Renal pelvis (tissue), 1 donor: ENCODE measurements at regions not wholly inside any gene's neighbourhood (a gene's known extent, or its start where the extent isn't known, plus 50 kb on each side); places are given as distances from the start of the nearest gene placed in this dataset.
"Not testable (repeated sequence)": the region's sequence is repeated elsewhere in the genome, so short reads cannot be mapped to it uniquely, and the experiment has no call there.

Source experiments
- DNase-seq: peaks from one replicate; pipeline ENCODE4 v3.0.0-alpha.2; 2013

GRCh38 chr1:87956750-87957149, 628.1 kb downstream of the LMO4 start:
- no peak for DNase-seq

DNA sequence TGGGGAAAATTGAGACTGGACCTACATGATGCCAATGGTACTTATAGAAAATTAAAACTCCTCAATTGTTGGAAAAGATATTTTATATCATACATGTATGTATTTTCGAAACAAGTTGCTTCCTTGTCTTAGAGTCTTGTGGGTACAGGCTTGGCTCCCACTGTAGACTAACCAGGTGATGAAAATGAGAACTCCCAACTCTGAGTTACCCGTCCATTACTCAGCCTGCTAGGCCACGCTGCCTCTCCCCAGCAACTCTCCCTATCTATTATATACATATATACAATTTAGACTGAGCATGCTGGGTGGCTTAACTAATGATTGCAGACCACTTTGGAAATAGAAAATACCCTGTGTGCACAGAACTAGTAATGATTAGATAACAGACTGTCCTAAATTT, 628.7 kb downstream of the LMO4 start:
- DNase-seq = no peak

DNA sequence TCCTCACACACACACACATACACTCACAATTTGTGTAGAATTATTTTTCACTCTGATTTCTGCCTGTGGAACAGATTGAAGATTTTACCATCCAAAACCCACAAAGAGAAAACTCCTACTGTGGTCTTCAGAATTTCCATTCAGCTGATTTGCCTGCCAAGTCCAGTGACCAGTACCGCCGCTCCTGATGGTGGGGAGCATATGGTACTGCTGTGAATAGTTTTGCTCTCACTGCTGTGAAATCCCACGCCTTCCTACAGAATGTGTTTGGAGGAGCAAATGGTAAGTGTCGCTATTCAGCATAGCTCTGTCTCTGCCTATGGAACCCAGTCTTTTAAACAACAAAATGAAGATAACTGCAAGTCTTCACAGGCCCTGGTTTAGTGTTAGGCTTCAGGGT, 629.5 kb downstream of the LMO4 start:
- no peak for DNase-seq

GRCh38 chr1:87958716-87959115, 630.0 kb downstream of the LMO4 start:
- no peak for DNase-seq

DNA sequence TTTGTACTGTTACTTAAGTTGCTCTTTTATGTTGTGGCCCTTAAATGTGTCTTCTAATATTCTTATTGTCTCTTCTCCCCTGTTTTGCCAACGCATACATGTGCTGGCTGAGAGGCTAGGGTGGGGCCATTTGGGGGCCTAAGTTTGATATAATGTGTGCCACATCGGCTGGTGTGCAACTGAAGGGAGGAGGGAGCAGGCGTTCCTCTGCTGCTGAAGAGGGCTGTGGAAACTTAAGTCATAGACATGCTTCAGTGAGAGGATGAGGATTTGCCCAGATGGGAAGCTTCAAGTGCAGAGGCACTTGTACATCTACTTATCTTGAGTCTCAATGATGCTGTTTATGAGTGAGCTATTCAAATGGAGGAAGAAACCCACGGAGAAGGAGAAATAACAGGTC, 630.6 kb downstream of the LMO4 start:
- no peak for DNase-seq

DNA sequence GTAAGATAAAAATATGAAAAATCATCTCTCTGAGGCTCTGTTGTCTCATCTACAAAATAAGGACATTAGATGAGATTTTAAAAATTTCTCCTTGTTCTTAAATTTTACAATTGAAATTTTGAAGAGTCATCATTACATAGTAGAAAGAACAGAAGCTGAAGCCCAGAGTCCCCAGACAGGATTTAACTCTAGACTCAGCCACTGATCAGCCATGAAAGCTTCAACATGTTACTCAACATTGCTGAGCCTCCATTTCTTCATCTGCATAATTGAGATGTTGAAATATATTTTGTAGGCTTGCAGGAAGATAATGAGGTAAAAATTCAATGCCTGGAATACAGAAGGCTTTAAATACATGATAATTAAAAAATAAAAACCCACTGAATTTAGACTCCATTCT, 633.3 kb downstream of the LMO4 start:
- DNase-seq = no peak

GRCh38 chr1:87963556-87963955, 634.9 kb downstream of the LMO4 start:
- no peak for DNase-seq

- no peak for DNase-seq
Measured at GRCh38 chr1:87965193-87965592, 636.5 kb downstream of the LMO4 start.

DNA sequence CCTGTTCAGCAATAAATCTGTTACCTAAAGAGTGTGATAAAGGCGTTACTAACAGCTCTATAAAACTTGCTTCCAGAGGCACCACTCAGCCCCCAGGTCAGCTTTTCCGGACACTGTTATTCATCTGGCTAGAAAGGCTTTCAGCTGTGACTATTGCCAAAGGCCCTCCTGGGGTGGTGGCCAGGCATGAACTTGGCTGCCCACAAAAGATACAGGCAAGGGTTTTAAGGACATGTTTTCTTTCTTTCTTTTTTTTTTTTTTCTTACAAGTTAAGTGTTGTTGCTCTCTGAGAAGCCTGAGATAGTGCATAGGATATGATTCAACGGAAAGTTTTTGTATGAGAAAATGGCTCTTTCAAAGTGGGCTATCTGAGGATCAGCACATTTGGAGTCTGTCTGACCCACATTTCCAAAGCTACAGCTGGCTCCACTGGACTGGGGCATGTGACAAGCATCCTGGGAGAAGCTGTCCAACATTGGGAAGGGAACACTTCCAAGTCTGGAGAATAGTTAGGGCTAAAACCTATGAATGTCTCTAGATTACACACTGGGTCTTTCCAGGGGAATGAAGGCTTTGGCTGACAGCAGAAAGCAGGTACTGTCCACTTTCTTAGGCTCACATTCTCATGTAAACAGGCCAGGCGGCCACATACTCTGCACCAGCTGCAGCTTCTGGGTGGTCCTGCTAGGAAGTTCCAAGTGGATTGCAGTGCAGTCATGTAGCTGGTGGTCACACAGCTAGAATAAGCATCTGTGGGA, 639.7 kb downstream of the LMO4 start:
- peak; percentile 66 for DNase-seq

- no peak for DNase-seq
Measured at GRCh38 chr1:87969040-87969439, 640.4 kb downstream of the LMO4 start.

- DNase-seq = no peak
Measured at GRCh38 chr1:87972811-87973210, 644.1 kb downstream of the LMO4 start.

DNA sequence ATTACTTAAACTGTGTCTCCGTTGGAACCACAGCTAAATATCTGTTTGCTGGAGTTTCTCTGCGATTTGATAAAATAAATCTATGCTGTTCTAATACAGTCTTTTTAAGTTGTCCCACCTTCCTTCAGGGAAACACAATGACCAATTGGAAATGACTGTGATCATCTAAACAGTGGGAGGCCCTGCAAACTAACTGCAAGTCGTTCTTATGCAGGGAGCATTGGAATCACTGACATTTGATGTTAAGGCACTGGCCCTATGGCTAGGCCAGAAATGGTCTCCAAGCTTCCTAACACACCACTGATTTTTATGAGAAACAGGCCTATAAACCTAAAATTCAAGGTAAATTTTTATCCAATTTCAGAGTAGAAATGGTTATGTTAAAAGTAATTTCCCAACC, 645.2 kb downstream of the LMO4 start:
- DNase-seq = no peak

DNA sequence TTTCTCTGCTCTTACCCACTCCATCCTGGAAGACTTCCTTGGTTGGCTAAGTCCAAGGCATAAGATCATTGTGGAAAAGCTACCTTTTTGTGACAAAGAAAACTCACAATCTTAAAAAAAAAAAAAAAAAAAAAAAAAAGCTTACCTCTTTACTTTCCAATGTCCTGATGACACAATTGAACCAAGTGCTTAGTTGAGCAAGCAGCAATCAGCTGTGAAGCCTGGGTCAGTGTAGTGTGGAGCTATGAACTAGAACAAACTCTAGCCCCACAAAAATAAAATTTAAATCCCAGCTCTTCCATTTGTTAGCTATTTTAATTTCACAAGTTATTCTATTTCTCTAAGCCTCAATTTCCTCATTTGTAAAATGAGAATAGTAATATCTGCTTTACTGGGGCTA, 647.6 kb downstream of the LMO4 start:
- DNase-seq = no peak

DNA sequence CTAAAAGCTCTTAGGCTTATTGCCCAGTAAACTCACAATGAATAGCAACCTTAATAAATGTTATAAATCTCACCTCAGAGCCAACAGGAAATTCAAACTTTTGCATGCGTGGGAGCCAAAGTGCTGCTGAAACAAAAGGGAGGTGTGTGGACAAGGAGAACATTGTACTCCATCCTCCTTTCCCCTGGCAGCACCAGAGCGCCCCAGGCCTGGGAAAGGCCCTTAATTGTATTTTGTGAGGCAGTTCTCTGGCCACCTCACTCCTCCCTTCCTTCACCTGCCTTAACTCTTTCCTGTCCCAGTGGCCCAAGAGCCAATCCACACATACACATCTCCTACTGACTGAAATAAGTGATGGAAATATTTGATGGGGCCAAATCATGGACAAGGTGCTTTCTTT, 648.5 kb downstream of the LMO4 start:
- no peak for DNase-seq

DNA sequence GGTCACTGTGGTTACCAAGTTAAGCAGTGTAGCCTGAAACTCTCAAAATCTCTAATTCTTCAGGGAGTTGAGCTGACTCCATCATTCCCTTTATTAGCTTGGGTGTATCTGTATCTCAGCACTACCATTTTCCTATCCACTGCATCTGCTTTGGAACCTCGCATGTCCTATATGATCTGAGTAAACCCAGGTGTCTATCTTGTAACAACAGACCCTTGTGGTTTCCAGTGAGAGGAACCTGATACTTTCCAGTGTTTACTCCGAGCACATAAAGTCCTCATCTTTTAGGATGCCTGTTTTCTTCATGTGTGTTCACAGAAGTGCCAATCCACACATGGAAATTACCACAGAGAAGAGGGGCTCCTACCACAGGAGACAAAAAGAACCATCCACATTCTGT, 650.4 kb downstream of the LMO4 start:
- DNase-seq = no peak

DNA sequence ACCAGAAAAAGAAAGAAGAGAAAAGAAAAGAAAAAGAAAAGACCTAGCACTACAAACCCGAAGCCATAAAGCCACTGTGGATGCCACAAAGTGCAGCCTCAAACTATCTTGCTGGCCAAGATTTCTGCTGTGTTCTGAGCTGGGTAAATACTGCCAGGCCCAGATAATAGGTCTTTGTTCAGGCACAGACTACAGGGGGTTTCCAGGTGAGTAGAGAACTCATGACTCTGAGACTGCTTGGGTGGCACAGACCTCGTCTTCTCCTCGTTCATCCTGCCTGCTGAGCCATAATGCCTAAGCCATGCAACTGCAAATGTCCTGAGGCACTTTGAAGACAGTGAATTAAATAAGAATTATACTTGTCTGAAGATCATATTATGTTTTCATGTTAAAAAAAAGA, 651.8 kb downstream of the LMO4 start:
- DNase-seq = no peak

- no peak for DNase-seq
Measured at GRCh38 chr1:87981386-87981785, 652.7 kb downstream of the LMO4 start.

GRCh38 chr1:87981810-87982209, 653.1 kb downstream of the LMO4 start:
- DNase-seq = no peak

GRCh38 chr1:87983841-87984240, 655.2 kb downstream of the LMO4 start:
- no peak for DNase-seq

- no peak for DNase-seq
Measured at GRCh38 chr1:87985071-87985470, 656.4 kb downstream of the LMO4 start.

DNA sequence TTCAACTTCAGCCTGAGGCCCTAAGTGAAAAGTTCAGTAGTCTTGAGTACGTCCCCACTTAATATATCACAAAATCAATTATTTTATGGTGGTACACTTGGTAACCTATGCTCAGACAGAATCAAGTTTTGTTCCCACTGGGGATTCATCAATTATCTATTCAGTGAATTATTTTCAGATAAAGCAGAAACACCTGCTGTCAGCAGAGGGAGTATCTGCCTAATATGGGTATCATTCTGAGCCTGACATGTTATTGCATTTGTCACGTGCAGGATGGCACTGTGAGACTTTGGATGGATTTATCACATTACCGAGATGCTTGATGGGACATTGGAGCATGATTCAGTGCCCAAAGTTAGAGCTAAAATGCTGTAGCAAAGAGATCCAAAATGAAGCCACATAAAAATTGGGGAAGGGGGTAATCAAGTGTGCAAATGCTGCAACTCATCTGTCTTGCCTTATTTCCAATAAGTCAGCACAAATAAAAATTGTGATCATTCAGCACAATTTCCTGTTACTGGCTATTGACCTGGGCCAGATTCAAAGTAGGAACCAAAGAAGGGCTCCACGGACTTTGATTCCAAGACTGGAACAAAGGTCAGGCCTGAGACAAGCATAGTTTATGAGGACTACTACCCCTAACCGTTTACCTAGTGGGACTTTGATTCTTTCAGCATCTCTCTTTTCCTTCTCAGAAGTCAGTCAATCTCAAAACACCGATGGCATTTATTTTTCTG, 657.6 kb downstream of the LMO4 start:
- no peak for DNase-seq

DNA sequence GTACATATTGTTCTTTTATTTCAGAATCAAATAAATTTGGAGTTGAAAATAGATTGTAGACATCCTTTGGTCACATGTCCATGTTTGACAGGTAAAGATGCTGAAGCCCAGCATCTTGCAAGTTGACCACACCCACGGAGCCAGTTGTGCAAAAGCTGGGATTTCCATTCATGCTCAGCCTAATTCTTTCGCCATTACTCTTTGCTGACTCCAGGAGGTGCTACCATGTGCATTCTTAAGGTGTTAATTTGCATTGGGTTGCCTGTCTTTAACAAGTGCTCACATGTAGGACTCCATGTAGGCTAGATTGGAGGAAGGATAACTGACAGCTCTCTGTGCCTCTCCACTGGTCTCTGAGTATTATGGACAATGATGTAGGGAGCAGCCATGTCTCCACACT, 660.7 kb downstream of the LMO4 start:
- DNase-seq = no peak

GRCh38 chr1:87992536-87992935, 663.9 kb downstream of the LMO4 start:
- not testable (repeated sequence) for DNase-seq

GRCh38 chr1:87993051-87993450, 664.4 kb downstream of the LMO4 start:
- peak; percentile 15 for DNase-seq
